PC-3 (cell line): ENCODE measurements at regions not wholly inside any gene's neighbourhood (a gene's known extent, or its start where the extent isn't known, plus 50 kb on each side); places are given as distances from the start of the nearest gene placed in this dataset.

Experiments used
- CTCF ChIP-seq: fragments of 300-600 bp; sonication (generic); conservative IDR thresholded peaks from 2 replicates; pipeline ENCODE4 v1.5.1; 2017; ENCODE audit warnings: antibody characterized with exemption, low read depth, mild to moderate bottlenecking, low read length
- EZH2 ChIP-seq: fragments of 300-600 bp; sonication (generic); IDR thresholded peaks from one replicate; pipeline ENCODE4 v1.6.1; 2017; ENCODE audit warnings: antibody characterized with exemption, mild to moderate bottlenecking, low read length; ENCODE audit not compliant: unreplicated experiment

- TF ChIP-seq CTCF (no peak), EZH2 (no peak)
Measured at GRCh38 chr1:60831780-60832179, 250.6 kb upstream of the NFIA start.
